H54 (cell line): ENCODE measurements at regions not wholly inside any gene's neighbourhood (a gene's known extent, or its start where the extent isn't known, plus 50 kb on each side); places are given as distances from the start of the nearest gene placed in this dataset.

ENCODE experiments used
- DNase-seq: peaks from one replicate; pipeline ENCODE4 v3.0.0; 2011; ENCODE audit warnings: low spot score, mixed read lengths; ENCODE audit not compliant: insufficient read length
- FAIRE-seq: peaks from 3 replicates; lab custom pipeline; 2011; peaks lifted over from hg19 to GRCh38; lab: Jason Lieb, UNC
- POLR2A ChIP-seq: IDR thresholded peaks from 2 replicates; pipeline ENCODE4 v1.6.1; 2011; ENCODE audit warnings: low read depth, mild to moderate bottlenecking, low read length

DNA sequence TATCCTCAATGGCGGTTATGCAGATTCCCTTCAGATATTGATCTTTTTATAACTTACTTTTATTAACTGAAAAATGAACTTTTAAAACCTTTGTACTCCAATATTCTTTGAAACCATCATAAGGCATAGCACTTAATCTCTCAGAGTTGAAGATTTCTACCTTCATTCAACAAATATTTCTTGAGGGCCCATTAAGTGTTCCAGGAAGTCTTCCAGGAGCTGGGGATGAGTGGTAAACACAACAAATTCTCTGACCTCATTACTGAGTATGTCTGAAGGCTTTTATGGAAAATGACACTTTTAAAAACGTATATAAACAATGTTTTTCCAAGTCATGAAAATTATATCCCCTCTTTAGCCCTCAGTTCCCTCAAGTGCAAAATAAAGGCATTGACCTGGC, 575.3 kb upstream of the IL12A start:
- FAIRE-seq: no peak
- DNase-seq: no peak
- TF ChIP-seq POLR2A: no peak

DNA sequence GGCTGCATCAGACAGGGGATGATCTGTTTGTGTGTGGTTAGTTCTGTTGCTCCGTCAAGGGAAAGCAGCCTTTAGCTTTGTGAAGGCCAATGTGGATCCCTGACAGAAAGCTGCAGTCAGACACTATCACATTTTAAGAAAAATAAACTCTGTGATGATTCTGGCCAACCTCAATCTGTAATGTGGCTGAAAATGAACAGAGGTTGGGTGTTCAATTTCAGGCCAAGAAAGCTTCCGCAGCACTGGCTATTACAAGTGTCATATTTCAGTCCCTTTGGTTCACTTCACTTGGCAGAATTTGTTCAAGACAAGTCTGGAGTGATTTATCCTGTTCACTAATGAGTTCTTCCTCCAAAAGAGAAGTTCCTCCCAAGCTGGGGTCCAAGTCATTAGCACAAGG, 571.8 kb upstream of the IL12A start:
- peak; percentile 30 for FAIRE-seq
- no peak for TF ChIP-seq POLR2A
- DNase-seq: no peak

DNA sequence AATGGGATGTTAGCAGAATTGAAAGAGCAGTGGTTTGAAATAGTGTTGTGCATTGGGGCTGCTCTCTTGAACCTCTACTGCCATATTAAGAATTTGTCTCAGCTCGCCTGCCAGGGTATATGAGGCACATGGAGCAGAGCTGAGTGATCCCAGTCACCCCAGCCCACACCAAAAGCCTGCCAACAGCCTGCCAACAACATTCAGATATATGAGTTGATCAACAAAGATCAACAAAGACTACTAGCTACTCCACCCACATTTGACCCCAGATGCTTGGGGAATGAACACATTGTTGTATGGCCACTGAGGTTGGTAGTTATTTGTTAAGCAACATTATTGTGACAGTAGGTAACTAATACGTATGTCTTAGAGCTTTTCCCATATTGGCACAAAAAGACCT, 570.9 kb upstream of the IL12A start:
- DNase-seq: peak; percentile 7
- FAIRE-seq: peak; percentile 62
- TF ChIP-seq POLR2A: no peak

GRCh38 chr3:159418571-159419526, 569.8 kb upstream of the IL12A start:
- no peak for TF ChIP-seq POLR2A
- DNase-seq: peak; percentile 16
- peak; percentile 94 for FAIRE-seq

- no peak for FAIRE-seq
- TF ChIP-seq POLR2A: no peak
- DNase-seq: no peak
These were observed 558.9 kb upstream of the IL12A start for GRCh38 chr3:159429702-159430101.

DNA sequence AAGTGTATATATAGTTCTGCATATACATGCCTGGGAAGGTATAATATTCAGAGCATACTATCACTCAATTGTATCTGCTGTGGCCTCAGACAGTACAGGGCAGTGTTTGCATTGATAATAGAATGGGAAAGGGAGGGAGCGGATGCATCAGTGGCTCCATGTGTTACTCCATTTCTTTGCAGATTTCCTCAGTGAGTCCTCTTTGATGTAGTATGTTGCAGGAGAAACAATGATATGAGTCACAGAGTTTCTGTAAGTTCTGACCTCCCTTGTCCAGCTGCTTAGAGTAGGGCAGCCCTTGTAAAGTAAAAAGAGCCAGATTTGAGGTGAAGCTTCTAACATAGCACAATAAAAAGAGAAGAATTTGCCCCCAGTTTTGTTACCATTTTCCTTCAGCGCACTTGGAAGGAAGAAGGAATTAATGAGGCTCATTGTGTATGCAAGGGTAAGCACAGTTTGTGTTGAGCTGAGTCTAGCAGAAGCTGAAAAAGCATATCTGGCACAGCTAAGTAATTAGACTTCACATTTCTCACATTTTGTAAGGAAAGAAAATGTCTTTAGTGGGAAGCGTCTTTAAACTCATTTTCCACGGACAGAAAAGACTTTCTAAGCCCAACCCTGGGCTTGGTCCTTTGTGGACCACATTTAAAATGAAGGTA, 555.8 kb upstream of the IL12A start:
- TF ChIP-seq POLR2A: no peak
- DNase-seq (no peak), FAIRE-seq (no peak)

DNA sequence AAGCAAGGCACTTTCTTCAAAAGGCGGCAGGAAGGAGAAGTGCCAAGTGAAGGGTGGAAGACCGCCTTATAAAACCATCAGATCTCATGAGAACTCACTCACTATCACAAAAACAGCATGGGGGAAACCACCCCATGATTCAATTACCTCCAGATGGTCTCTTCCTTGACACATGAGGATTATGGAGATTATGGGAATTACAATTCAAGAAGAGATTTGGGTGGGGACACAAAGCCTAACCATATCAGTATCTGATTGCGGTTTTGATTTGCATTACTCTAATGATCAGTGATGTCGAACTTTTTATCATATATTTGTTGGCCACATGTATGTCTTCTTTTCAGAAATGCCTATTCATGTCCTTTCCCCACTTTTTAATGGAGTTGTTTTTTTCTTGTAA, 549.3 kb upstream of the IL12A start:
- no peak for DNase-seq
- no peak for TF ChIP-seq POLR2A
- FAIRE-seq: no peak

DNA sequence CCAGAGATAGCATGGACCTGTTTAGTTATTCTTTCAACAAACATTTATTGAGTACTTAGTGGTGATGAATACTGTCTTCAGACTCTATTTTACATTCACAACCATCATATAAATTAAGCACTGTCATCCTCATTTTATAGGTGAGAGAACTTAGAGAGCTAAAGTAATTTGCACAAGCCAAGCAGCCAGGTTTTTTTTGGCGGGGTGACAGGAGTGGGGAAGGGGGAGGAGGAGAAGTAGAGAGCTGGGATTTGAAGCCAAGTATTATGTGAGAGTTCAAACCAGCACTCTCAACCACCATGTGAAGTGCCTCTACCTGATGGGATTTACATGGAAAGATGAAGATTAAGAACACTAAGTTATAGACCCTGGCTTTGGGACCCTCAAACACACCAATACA, 547.4 kb upstream of the IL12A start:
- FAIRE-seq (no peak), DNase-seq (no peak)
- no peak for TF ChIP-seq POLR2A

- FAIRE-seq (no peak), DNase-seq (no peak)
- TF ChIP-seq POLR2A: no peak
These were observed 545.4 kb upstream of the IL12A start for GRCh38 chr3:159443266-159443665.

DNA sequence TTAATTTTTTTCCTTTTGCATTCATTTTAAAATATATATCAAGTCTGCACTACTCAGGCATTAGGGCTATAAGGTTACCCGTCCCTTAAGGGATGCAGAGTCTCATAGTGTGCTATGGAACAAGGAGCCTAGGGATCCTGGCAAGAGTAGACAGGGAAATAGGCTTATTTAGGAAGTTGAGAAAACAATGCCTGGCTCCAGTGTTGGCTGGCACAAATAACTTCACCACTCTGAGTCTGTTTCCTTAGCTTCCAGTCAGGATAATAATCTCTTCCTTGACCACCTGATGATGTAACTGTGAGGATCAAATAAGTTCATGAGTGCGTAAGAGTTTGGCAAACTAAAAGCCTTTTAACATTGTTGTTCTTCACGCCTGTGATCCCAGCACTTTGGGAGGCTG, 540.8 kb upstream of the IL12A start:
- no peak for TF ChIP-seq POLR2A
- FAIRE-seq (no peak), DNase-seq (no peak)

GRCh38 chr3:159448902-159449301, 539.7 kb upstream of the IL12A start:
- no peak for TF ChIP-seq POLR2A
- FAIRE-seq: no peak
- DNase-seq: no peak

DNA sequence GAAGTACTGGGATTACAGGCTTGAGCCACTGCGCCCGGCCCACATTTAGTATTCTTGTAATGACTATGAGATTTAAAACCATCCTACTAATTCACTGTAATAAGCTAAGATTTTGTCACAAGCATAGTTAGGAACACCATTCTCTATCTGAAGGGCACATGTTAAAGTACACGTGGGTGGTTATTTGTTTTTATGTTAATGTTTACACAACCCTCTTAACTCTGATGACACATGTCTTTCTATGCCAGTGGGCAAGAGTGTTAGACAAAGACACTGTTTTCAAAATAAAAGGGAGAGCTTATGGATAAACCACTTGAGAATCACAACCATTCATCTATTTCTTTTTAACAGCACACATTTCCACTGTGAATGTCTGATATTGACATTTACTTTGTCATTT, 537.6 kb upstream of the IL12A start:
- TF ChIP-seq POLR2A: no peak
- DNase-seq: no peak
- peak; percentile 38 for FAIRE-seq

- no peak for TF ChIP-seq POLR2A
- DNase-seq (no peak), FAIRE-seq (peak; percentile 72)
These were observed 537.2 kb upstream of the IL12A start for GRCh38 chr3:159451482-159451881.

- TF ChIP-seq POLR2A: no peak
- FAIRE-seq: no peak
- no peak for DNase-seq
These were observed 535.6 kb upstream of the IL12A start for GRCh38 chr3:159453036-159453435.
